Tibial artery (tissue), 4 donors: ENCODE measurements at regions not wholly inside any gene's neighbourhood (a gene's known extent, or its start where the extent isn't known, plus 50 kb on each side); places are given as distances from the start of the nearest gene placed in this dataset.

ENCODE experiments used
- DNase-seq, 2 donors: peaks; one replicate each; pipeline ENCODE4 v3.0.0-alpha.2; 2019
- H3K27ac ChIP-seq, 2 donors: fragments of 200-600 bp; sonication (generic) in 1 of 2; 1 replicate in 1 of 2; 2 replicates in 1 of 2; pipeline ENCODE4 v1.5.1; 2018 to 2019; ENCODE audit warnings: mild to moderate bottlenecking in 1 of 2
- H3K27me3 ChIP-seq, 2 donors: fragments of 200-600 bp; sonication (generic) in 1 of 2; one replicate each; pipeline versions ENCODE4 v1.5.1 to v1.6.0; 2016 to 2019
- H3K36me3 ChIP-seq, 3 donors: fragments of 200-600 bp; sonication (generic) in 2 of 3; one replicate each; pipeline ENCODE4 v1.5.1; 2016 to 2019; ENCODE audit warnings: mild to moderate bottlenecking in 2 of 3
- H3K4me1 ChIP-seq, 4 donors: fragments of 200-600 bp; sonication (generic) in 2 of 4; 1 replicate in 3 of 4; 2 replicates in 1 of 4; pipeline ENCODE4 v1.5.1; 2016 to 2019
- H3K4me3 ChIP-seq, 2 donors: fragments of 200-600 bp; sonication (generic) in 1 of 2; 1 replicate in 1 of 2; 2 replicates in 1 of 2; pipeline ENCODE4 v1.5.1; 2018 to 2019; ENCODE audit warnings: mild to moderate bottlenecking in 2 of 2
- H3K9me3 ChIP-seq, 3 donors: fragments of 200-600 bp; sonication (generic) in 1 of 3; one replicate each; pipeline ENCODE4 v1.5.1; 2016 to 2019
- intact Hi-C: fragments of 100-400 bp; cut with DNase I; formaldehyde crosslinking; loops from one replicate; pipeline ENCODE4 v1.15.0; 2023; ENCODE audit warnings: low total_unique reads
- TF ChIP-seq, protein P1 (sequence below), 2 experiments: fragments of 200-600 bp in 1 of 2; fragments of 450-650 bp in 1 of 2; IDR thresholded peaks; one replicate each; pipeline ENCODE4 v1.5.1; 2017 to 2019; ENCODE audit warnings: antibody characterized with exemption in 2 of 2, mild to moderate bottlenecking in 1 of 2, moderate library complexity in 1 of 2

DNA sequence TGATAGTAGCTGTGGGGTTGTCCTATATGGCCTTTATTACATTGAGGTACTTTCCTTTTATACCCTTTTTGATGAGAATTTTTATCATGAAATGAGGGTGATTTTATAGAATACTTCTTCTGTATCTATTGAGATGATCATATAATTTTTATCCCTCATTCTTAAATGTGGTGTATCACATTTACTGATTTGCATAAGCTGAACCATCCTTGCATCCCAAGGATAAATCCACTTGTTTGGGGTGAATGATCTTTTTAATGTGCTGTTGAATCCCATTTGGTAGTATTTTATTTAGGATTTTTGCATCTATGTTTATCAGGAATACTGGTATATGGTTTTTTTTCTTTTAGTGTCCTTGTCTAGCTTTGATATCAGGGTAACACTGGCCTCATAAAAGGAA is 84.5 kb upstream of the IL6 start:
- DNase-seq, result no peak
- Histone ChIP-seq H3K27ac (no peak overlapping the region), H3K4me1 (no peaks in the 10 kb centered on the region), H3K36me3 (no peaks in the 10 kb centered on the region), H3K9me3 (peaks cover 7 to 36% (median 20%) of the 10 kb centered on the region in 3 donors), H3K27me3 (no peaks in the 10 kb centered on the region), H3K4me3 (no peak overlapping the region)
- TF ChIP-seq, protein P1, sequence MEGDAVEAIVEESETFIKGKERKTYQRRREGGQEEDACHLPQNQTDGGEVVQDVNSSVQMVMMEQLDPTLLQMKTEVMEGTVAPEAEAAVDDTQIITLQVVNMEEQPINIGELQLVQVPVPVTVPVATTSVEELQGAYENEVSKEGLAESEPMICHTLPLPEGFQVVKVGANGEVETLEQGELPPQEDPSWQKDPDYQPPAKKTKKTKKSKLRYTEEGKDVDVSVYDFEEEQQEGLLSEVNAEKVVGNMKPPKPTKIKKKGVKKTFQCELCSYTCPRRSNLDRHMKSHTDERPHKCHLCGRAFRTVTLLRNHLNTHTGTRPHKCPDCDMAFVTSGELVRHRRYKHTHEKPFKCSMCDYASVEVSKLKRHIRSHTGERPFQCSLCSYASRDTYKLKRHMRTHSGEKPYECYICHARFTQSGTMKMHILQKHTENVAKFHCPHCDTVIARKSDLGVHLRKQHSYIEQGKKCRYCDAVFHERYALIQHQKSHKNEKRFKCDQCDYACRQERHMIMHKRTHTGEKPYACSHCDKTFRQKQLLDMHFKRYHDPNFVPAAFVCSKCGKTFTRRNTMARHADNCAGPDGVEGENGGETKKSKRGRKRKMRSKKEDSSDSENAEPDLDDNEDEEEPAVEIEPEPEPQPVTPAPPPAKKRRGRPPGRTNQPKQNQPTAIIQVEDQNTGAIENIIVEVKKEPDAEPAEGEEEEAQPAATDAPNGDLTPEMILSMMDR (IDR thresholded peaks at IDR 0.05), result no peak
- intact Hi-C loops, result no loop called here

DNA sequence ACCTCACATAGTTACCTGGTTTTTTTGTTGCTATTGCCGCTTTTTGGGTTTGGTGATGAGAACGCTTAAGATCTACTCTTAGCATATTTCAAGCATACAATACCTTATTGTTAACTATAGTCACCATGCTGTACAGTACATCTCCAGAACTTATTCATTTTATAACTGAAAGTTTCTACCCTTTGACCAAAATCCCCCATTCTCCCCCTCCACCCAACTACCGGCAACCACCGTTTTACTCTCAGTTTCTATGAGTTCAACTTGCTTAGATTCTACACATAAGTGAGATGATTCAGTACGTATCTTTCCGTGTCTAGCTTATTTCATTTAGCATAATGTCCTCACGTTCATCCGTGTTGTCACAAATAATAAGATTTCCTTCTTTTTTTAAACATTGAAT is 86.7 kb upstream of the IL6 start:
- no peaks in the 10 kb centered on the region for H3K4me1 ChIP-seq
- H3K4me3 ChIP-seq, result no peak overlapping the region
- TF ChIP-seq, protein P1 (IDR thresholded peaks at IDR 0.05), result no peak
- intact Hi-C loops, result no loop called here
- H3K27me3 ChIP-seq, result no peaks in the 10 kb centered on the region
- DNase-seq, result no peak
- peaks cover 7 to 18% (median 7%) of the 10 kb centered on the region in 3 donors for H3K9me3 ChIP-seq
- H3K36me3 ChIP-seq, result no peaks in the 10 kb centered on the region
- H3K27ac ChIP-seq, result no peak overlapping the region

DNA sequence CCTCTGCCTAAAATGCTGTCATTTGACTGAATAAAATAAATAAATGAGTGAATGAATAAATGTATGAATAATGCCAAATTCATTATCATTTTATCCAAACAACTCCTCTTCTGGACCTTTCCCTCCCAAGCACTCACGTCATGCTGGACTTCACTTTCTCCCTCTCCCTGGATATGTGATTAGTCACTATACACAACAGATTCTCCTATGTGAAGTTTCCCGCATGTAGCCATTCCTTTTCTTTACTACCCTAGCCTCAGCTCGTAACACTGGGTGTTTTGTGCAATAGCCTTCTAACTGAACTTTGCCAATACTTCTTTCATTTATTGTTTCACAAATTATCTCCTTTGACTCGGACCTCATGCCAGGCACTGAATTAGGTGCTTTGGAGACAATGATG is 87.6 kb upstream of the IL6 start:
- Histone ChIP-seq H3K27me3 (no peaks in the 10 kb centered on the region), H3K9me3 (peaks cover 7 to 15% (median 7%) of the 10 kb centered on the region in 3 donors), H3K4me1 (no peaks in the 10 kb centered on the region), H3K4me3 (no peak overlapping the region), H3K36me3 (no peaks in the 10 kb centered on the region), H3K27ac (no peak overlapping the region)
- intact Hi-C loops, result no loop called here
- DNase-seq, result no peak
- TF ChIP-seq, protein P1 (IDR thresholded peaks at IDR 0.05), result no peak

DNA sequence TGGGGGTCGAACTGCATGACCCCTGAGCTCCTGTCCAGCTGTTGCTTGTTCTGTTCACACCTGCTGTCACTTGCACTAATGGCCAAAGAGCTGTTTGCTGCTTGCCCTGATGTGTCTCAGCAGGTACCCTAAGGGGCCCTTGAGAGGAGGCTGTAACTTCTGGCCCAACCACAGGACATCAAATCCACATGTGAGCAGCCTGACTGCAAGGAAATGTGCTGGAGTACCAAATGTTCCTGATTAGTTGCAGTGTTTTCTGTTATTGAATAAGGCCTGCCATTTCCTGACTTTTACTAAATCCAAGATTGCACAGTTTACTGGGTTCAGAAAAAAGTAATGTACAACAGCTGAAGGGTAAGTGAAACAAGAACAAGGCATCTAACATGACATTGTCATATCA is 91.7 kb upstream of the IL6 start:
- Histone ChIP-seq H3K27me3 (no peaks in the 10 kb centered on the region), H3K9me3 (no peaks in the 10 kb centered on the region), H3K36me3 (no peaks in the 10 kb centered on the region), H3K4me3 (no peak overlapping the region), H3K27ac (no peak overlapping the region), H3K4me1 (peaks cover 0 to 23% (median 2%) of the 10 kb centered on the region in 4 donors)
- DNase-seq, result no peak
- TF ChIP-seq, protein P1 (IDR thresholded peaks at IDR 0.05), result no peak
- intact Hi-C loops, result no loop called here

DNA sequence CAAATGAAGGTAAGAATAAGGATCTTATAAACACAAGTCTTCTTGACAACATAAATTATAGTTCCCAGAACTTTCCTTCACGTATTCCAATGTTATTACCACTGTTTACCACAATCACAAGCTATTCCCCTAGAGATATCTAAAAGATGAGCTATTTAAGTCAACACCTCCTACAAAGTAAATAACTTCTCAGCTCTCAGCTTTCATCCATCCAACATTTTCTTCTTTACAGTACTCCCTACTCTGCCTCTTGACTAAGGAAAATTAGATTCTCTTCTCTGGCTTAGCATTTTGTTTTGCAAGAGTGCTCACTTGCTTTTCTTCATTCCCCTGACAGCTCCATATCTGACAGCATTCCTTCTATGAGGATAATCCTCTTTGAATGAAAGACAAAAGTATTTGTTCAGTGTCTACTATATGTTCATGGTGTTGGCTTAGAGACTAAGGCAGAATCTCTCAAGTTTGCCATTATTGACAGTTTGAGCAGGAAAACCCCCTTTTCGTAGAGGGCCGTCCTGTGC is 93.0 kb upstream of the IL6 start:
- Histone ChIP-seq H3K9me3 (no peaks in the 10 kb centered on the region), H3K4me3 (no peak overlapping the region), H3K27me3 (no peaks in the 10 kb centered on the region), H3K4me1 (peaks cover 0 to 23% (median 2%) of the 10 kb centered on the region in 4 donors), H3K27ac (no peak overlapping the region), H3K36me3 (no peaks in the 10 kb centered on the region)
- TF ChIP-seq, protein P1 (IDR thresholded peaks at IDR 0.05), result no peak
- intact Hi-C loops, result no loop called here
- DNase-seq, result no peak
